Retina (tissue), 1 donor: ENCODE measurements at regions not wholly inside any gene's neighbourhood (a gene's known extent, or its start where the extent isn't known, plus 50 kb on each side); places are given as distances from the start of the nearest gene placed in this dataset.
A peak's percentile ranks its signal among the peaks of the same experiment; 100 is the strongest.
"Not testable (repeated sequence)": the region's sequence is repeated elsewhere in the genome, so short reads cannot be mapped to it uniquely, and the experiment has no call there.

Experiments
- DNase-seq: peaks from one replicate; pipeline ENCODE4 v3.0.0-alpha.2; 2016

- DNase-seq, result no peak
These were observed 307.2 kb upstream of the CNTN3 start for GRCh38 chr3:74921676-74922075.

GRCh38 chr3:74920721-74921350 is 306.4 kb upstream of the CNTN3 start:
- no peak for DNase-seq

- DNase-seq, result no peak
These were observed 302.2 kb upstream of the CNTN3 start for GRCh38 chr3:74916696-74917095.

- DNase-seq, result no peak
These were observed 291.7 kb upstream of the CNTN3 start for GRCh38 chr3:74906181-74906580.

GRCh38 chr3:74905478-74905877 is 291.0 kb upstream of the CNTN3 start:
- no peak for DNase-seq

GRCh38 chr3:74904646-74905045 is 290.2 kb upstream of the CNTN3 start:
- no peak for DNase-seq

GRCh38 chr3:74899796-74900516 is 285.5 kb upstream of the CNTN3 start:
- not testable (repeated sequence) for DNase-seq

- DNase-seq, result no peak
These were observed 282.5 kb upstream of the CNTN3 start for GRCh38 chr3:74897006-74897405.

GRCh38 chr3:74891312-74891711 is 276.9 kb upstream of the CNTN3 start:
- DNase-seq, result no peak

GRCh38 chr3:74883690-74884089 is 269.2 kb upstream of the CNTN3 start:
- no peak for DNase-seq

- DNase-seq, result no peak
These were observed 268.8 kb upstream of the CNTN3 start for GRCh38 chr3:74883222-74883621.

GRCh38 chr3:74880237-74880636 is 265.8 kb upstream of the CNTN3 start:
- no peak for DNase-seq

- DNase-seq, result no peak
These were observed 252.0 kb upstream of the CNTN3 start for GRCh38 chr3:74866357-74867030.

- no peak for DNase-seq
These were observed 248.0 kb upstream of the CNTN3 start for GRCh38 chr3:74862476-74862875.

- no peak for DNase-seq
These were observed 246.8 kb upstream of the CNTN3 start for GRCh38 chr3:74861211-74861610.

GRCh38 chr3:74858086-74858485 is 243.6 kb upstream of the CNTN3 start:
- DNase-seq, result no peak

- DNase-seq, result peak; percentile 16
These were observed 235.9 kb upstream of the CNTN3 start for GRCh38 chr3:74850381-74850780.

GRCh38 chr3:74847093-74847492 is 232.6 kb upstream of the CNTN3 start:
- no peak for DNase-seq

GRCh38 chr3:74845081-74845480 is 230.6 kb upstream of the CNTN3 start:
- DNase-seq, result no peak

- DNase-seq, result no peak
These were observed 230.0 kb upstream of the CNTN3 start for GRCh38 chr3:74844428-74844827.

- DNase-seq, result no peak
These were observed 228.2 kb upstream of the CNTN3 start for GRCh38 chr3:74842649-74843048.

- no peak for DNase-seq
These were observed 227.7 kb upstream of the CNTN3 start for GRCh38 chr3:74842141-74842540.

GRCh38 chr3:74839566-74839965 is 225.1 kb upstream of the CNTN3 start:
- no peak for DNase-seq

GRCh38 chr3:74832925-74833324 is 218.5 kb upstream of the CNTN3 start:
- no peak for DNase-seq
